ENCODE measurements at regions not wholly inside any gene's neighbourhood (a gene's known extent, or its start where the extent isn't known, plus 50 kb on each side); places are given as distances from the start of the nearest gene placed in this dataset.

DNA sequence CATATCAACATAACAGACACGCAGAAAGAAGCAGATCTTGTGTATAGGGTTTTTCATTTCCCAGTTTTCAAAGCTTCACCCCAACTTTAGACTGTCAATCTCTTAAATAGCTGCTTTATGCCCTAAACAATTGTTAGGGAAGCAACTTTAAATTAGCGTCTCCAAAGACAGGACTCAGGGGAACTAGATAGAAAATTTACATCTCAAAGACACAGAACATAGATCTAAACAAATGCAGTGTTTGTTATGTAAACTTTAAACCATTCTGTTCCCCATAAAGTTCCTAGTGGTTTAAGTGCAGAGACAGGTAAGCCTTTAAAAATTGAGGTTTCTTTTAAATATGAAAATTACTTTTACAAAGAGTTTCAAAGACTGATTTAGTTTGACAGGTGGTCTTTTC lies 379.2 kb upstream of the GHITM start:
- no peak for DNase-seq
- Histone ChIP-seq H3F3A (ENCODE audit: insufficient read depth, low read length) (no peaks in the 10 kb centered on the region), H3K4me2 (ENCODE audit: low read depth, low read length) (no peak overlapping the region), H3K9ac (ENCODE audit: low read length) (no peak overlapping the region), H3K79me2 (ENCODE audit: low read length) (no peaks in the 10 kb centered on the region), H3K4me3 (ENCODE audit: low read length) (no peak overlapping the region), H3K36me3 (replicated peaks; ENCODE audit: insufficient read depth, low read length) (no peaks in the 10 kb centered on the region), H3K27me3 (replicated peaks; ENCODE audit: insufficient read depth, low read length) (no peaks in the 10 kb centered on the region), H2AFZ (ENCODE audit: low read length) (no peak overlapping the region), H3K27ac (ENCODE audit: low read length) (no peak overlapping the region), H4K20me1 (ENCODE audit: insufficient read depth, low read length) (no peaks in the 10 kb centered on the region), H3K9me3 (replicated peaks; ENCODE audit: insufficient read depth, low read length) (no peaks in the 10 kb centered on the region), H3K4me1 (ENCODE audit: low read length) (no peaks in the 10 kb centered on the region), H3K9me2 (replicated peaks; ENCODE audit: insufficient read depth, low read length) (no peaks in the 10 kb centered on the region)
- TF ChIP-seq, protein P1, sequence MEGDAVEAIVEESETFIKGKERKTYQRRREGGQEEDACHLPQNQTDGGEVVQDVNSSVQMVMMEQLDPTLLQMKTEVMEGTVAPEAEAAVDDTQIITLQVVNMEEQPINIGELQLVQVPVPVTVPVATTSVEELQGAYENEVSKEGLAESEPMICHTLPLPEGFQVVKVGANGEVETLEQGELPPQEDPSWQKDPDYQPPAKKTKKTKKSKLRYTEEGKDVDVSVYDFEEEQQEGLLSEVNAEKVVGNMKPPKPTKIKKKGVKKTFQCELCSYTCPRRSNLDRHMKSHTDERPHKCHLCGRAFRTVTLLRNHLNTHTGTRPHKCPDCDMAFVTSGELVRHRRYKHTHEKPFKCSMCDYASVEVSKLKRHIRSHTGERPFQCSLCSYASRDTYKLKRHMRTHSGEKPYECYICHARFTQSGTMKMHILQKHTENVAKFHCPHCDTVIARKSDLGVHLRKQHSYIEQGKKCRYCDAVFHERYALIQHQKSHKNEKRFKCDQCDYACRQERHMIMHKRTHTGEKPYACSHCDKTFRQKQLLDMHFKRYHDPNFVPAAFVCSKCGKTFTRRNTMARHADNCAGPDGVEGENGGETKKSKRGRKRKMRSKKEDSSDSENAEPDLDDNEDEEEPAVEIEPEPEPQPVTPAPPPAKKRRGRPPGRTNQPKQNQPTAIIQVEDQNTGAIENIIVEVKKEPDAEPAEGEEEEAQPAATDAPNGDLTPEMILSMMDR (IDR thresholded peaks at IDR 0.05; ENCODE audit: low read length), result no peak
- TF ChIP-seq EZH2 (optimal IDR thresholded peaks at IDR 0.05; ENCODE audit: low read depth, low read length) (no peak), EZH2phosphoT487 (IDR thresholded peaks at IDR 0.05; ENCODE audit: low read length) (no peak)

DNA sequence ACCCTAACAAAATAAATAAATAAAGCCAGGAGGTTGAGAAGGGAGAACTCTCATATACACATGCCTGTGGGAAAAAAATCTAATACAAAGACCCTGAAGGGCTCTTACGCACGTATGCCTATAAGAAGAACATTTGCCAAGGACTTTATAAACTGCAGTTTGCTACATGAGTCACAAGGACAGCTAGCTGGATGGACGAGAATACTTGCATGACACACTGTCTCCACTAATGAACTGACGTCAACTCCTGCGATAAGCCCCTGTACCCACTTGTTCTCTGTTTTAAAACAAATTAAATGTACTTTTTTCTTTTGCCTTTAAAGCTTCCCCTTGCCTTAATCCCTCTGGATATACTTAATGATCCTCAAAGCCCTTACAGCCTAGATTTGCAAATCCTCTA lies 374.6 kb upstream of the GHITM start:
- Histone ChIP-seq H3K4me1 (ENCODE audit: low read length) (no peaks in the 10 kb centered on the region), H4K20me1 (ENCODE audit: insufficient read depth, low read length) (no peaks in the 10 kb centered on the region), H3K27me3 (replicated peaks; ENCODE audit: insufficient read depth, low read length) (no peaks in the 10 kb centered on the region), H3K9me2 (replicated peaks; ENCODE audit: insufficient read depth, low read length) (no peaks in the 10 kb centered on the region), H3K9ac (ENCODE audit: low read length) (no peak overlapping the region), H3F3A (ENCODE audit: insufficient read depth, low read length) (no peaks in the 10 kb centered on the region), H3K79me2 (ENCODE audit: low read length) (no peaks in the 10 kb centered on the region), H3K27ac (ENCODE audit: low read length) (no peak overlapping the region), H2AFZ (ENCODE audit: low read length) (no peak overlapping the region), H3K4me2 (ENCODE audit: low read depth, low read length) (no peak overlapping the region), H3K9me3 (replicated peaks; ENCODE audit: insufficient read depth, low read length) (no peaks in the 10 kb centered on the region), H3K36me3 (replicated peaks; ENCODE audit: insufficient read depth, low read length) (no peaks in the 10 kb centered on the region), H3K4me3 (ENCODE audit: low read length) (no peak overlapping the region)
- TF ChIP-seq, protein P1 (IDR thresholded peaks at IDR 0.05; ENCODE audit: low read length), result no peak
- TF ChIP-seq EZH2 (optimal IDR thresholded peaks at IDR 0.05; ENCODE audit: low read depth, low read length) (no peak), EZH2phosphoT487 (IDR thresholded peaks at IDR 0.05; ENCODE audit: low read length) (no peak)
- DNase-seq, result no peak

DNA sequence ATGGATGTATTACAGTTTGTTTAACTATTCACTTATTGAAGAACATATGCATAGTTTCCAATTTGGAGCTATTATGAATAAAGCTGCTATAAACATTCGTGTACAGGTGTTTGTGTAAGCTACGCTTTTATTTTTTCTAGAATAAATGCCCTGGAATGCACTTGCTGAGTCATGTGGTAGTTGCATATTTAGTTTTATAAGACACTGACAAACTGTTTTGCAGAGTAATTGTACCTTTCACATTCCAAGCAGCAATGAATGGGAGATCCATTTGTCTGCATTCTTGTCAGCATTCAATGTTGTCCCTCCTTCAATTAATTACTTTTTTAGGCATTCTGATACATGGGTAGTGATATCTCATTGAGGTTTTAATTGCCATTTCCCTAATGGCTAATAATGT lies 373.6 kb upstream of the GHITM start:
- H3K27ac ChIP-seq (ENCODE audit: low read length), result no peak overlapping the region
- H3F3A ChIP-seq (ENCODE audit: insufficient read depth, low read length), result no peaks in the 10 kb centered on the region
- no peaks in the 10 kb centered on the region for H3K79me2 ChIP-seq (ENCODE audit: low read length)
- no peaks in the 10 kb centered on the region for H3K4me1 ChIP-seq (ENCODE audit: low read length)
- H3K4me3 ChIP-seq (ENCODE audit: low read length), result no peak overlapping the region
- H4K20me1 ChIP-seq (ENCODE audit: insufficient read depth, low read length), result no peaks in the 10 kb centered on the region
- no peak overlapping the region for H3K9ac ChIP-seq (ENCODE audit: low read length)
- DNase-seq, result no peak
- H2AFZ ChIP-seq (ENCODE audit: low read length), result no peak overlapping the region
- H3K4me2 ChIP-seq (ENCODE audit: low read depth, low read length), result no peak overlapping the region
- no peak for TF ChIP-seq EZH2 (optimal IDR thresholded peaks at IDR 0.05; ENCODE audit: low read depth, low read length)
- no peak for TF ChIP-seq EZH2phosphoT487 (IDR thresholded peaks at IDR 0.05; ENCODE audit: low read length)
- TF ChIP-seq, protein P1 (IDR thresholded peaks at IDR 0.05; ENCODE audit: low read length), result no peak
- no peaks in the 10 kb centered on the region for H3K36me3 ChIP-seq (replicated peaks; ENCODE audit: insufficient read depth, low read length)
- H3K9me3 ChIP-seq (replicated peaks; ENCODE audit: insufficient read depth, low read length), result no peaks in the 10 kb centered on the region
- H3K9me2 ChIP-seq (replicated peaks; ENCODE audit: insufficient read depth, low read length), result no peaks in the 10 kb centered on the region
- no peaks in the 10 kb centered on the region for H3K27me3 ChIP-seq (replicated peaks; ENCODE audit: insufficient read depth, low read length)

Data from MM.1S (cell line).